ENCODE measurements at regions not wholly inside any gene's neighbourhood (a gene's known extent, or its start where the extent isn't known, plus 50 kb on each side); places are given as distances from the start of the nearest gene placed in this dataset.

DNA sequence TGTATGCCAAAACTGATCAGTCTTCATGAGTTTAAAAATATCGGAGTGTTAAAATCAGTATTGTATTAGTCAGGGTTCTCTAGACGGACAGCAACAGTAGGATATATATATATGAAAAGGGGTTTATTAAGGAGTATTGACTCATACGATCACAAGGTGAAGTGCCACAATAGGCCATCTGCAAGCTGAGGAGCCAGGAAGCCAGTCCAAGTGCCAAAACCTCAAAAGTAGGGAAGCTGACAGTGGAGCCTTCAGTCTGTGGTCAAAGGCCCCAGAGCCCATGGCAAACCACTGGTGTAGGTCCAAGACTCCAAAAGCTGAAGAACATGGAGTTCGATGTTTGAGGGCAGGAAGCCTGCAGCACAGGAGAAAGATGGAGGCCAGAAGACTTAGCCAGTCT lies 391.0 kb upstream of the CADM2 start:
- Histone ChIP-seq H3K9me3 (ENCODE audit: control extremely low read depth in 1 of 5, control insufficient read depth in 4 of 5, insufficient read depth in 2 of 5, low read depth in 1 of 5, low read length in 4 of 5) (no peaks in the 10 kb centered on the region), H3K4me1 (ENCODE audit: control extremely low read depth in 1 of 4, control insufficient read depth in 4 of 4, insufficient read depth in 4 of 4, low read length in 3 of 4) (no peaks in the 10 kb centered on the region), H3K36me3 (ENCODE audit: control insufficient read depth in 4 of 4, insufficient read depth in 4 of 4, low read length in 3 of 4) (no peaks in the 10 kb centered on the region), H3K27ac (ENCODE audit: insufficient read depth in 1 of 2, low read depth in 1 of 2, low read length in 2 of 2, poor library complexity in 1 of 2, severe bottlenecking in 2 of 2) (no peak overlapping the region), H3K27me3 (replicated peaks in 2 of 5; ENCODE audit: control insufficient read depth in 4 of 5, insufficient read depth in 5 of 5, low read length in 4 of 5) (no peaks in the 10 kb centered on the region), H3K4me3 (ENCODE audit: control insufficient read depth in 1 of 7, extremely low read depth in 1 of 7, insufficient read depth in 4 of 7, low read depth in 2 of 7, low read length in 6 of 7) (no peak overlapping the region)
- no peak for DNase-seq
- CTCF ChIA-PET: interaction anchor here (1.4 kb wide), 1 partner anchor 20 kb away, joined by 3 read pairs; no protein-coding TSS in a partner anchor
- 88% methylated on average over 4 of the region's 4 CpGs for WGBS (ENCODE audit: insufficient coverage)
- POLR2A ChIA-PET: no interaction called here

DNA sequence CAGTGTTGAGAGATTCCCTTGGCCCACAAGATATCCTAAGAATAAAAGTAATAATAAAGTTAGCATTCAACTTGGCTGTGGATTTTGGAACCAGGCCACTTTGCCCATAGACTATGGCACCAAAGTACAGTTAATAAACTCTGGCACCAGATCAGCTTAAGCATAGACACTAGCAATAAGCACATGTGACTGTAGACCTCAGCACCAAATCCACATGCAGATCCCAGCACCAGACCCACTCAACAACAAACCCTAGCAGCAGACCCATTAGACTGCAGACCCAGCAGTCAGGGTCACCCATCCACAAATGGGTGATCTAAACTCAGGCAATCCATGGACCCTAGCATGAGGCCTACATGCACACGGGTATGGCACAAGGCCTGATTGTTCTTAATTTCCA lies 384.8 kb upstream of the CADM2 start:
- no peak for DNase-seq

GRCh38 chr3:84586427-84586826 lies 372.4 kb upstream of the CADM2 start:
- Histone ChIP-seq H3K4me3 (ENCODE audit: control insufficient read depth in 1 of 7, extremely low read depth in 1 of 7, insufficient read depth in 4 of 7, low read depth in 2 of 7, low read length in 6 of 7) (no peak overlapping the region), H3K9me3 (ENCODE audit: control extremely low read depth in 1 of 5, control insufficient read depth in 4 of 5, insufficient read depth in 2 of 5, low read depth in 1 of 5, low read length in 4 of 5) (peaks cover 0 to 3% (median 0%) of the 10 kb centered on the region in 5 experiments), H3K27me3 (replicated peaks in 2 of 5; ENCODE audit: control insufficient read depth in 4 of 5, insufficient read depth in 5 of 5, low read length in 4 of 5) (no peaks in the 10 kb centered on the region), H3K4me1 (ENCODE audit: control extremely low read depth in 1 of 4, control insufficient read depth in 4 of 4, insufficient read depth in 4 of 4, low read length in 3 of 4) (no peaks in the 10 kb centered on the region), H3K27ac (ENCODE audit: insufficient read depth in 1 of 2, low read depth in 1 of 2, low read length in 2 of 2, poor library complexity in 1 of 2, severe bottlenecking in 2 of 2) (no peak overlapping the region), H3K36me3 (ENCODE audit: control insufficient read depth in 4 of 4, insufficient read depth in 4 of 4, low read length in 3 of 4) (no peaks in the 10 kb centered on the region)
- CTCF ChIA-PET: no interaction called here
- POLR2A ChIA-PET: no interaction called here
- no peak for DNase-seq
- no CpG with 5 or more reads among the region's 2 CpGs for WGBS (ENCODE audit: insufficient coverage)

More for the DNA sequence above, 384.8 kb upstream of the CADM2 start:
- H3K36me3 ChIP-seq (ENCODE audit: control insufficient read depth in 4 of 4, insufficient read depth in 4 of 4, low read length in 3 of 4): no peaks in the 10 kb centered on the region
- no peaks in the 10 kb centered on the region for H3K4me1 ChIP-seq (ENCODE audit: control extremely low read depth in 1 of 4, control insufficient read depth in 4 of 4, insufficient read depth in 4 of 4, low read length in 3 of 4)
- H3K4me3 ChIP-seq (ENCODE audit: control insufficient read depth in 1 of 7, extremely low read depth in 1 of 7, insufficient read depth in 4 of 7, low read depth in 2 of 7, low read length in 6 of 7): no peak overlapping the region
- no peaks in the 10 kb centered on the region for H3K9me3 ChIP-seq (ENCODE audit: control extremely low read depth in 1 of 5, control insufficient read depth in 4 of 5, insufficient read depth in 2 of 5, low read depth in 1 of 5, low read length in 4 of 5)
- H3K27me3 ChIP-seq (replicated peaks in 2 of 5; ENCODE audit: control insufficient read depth in 4 of 5, insufficient read depth in 5 of 5, low read length in 4 of 5): no peaks in the 10 kb centered on the region
- ChIA-PET POLR2A (no interaction called here), CTCF (no interaction called here)
- no CpG with 5 or more reads among the region's 1 CpG for WGBS (ENCODE audit: insufficient coverage)
- H3K27ac ChIP-seq (ENCODE audit: insufficient read depth in 1 of 2, low read depth in 1 of 2, low read length in 2 of 2, poor library complexity in 1 of 2, severe bottlenecking in 2 of 2): no peak overlapping the region

- DNase-seq: no peak
- ChIA-PET POLR2A (no interaction called here), CTCF (no interaction called here)
- no peak overlapping the region for H3K27ac ChIP-seq (ENCODE audit: insufficient read depth in 1 of 2, low read depth in 1 of 2, low read length in 2 of 2, poor library complexity in 1 of 2, severe bottlenecking in 2 of 2)
- H3K27me3 ChIP-seq (replicated peaks in 2 of 5; ENCODE audit: control insufficient read depth in 4 of 5, insufficient read depth in 5 of 5, low read length in 4 of 5): no peaks in the 10 kb centered on the region
- no peaks in the 10 kb centered on the region for H3K4me1 ChIP-seq (ENCODE audit: control extremely low read depth in 1 of 4, control insufficient read depth in 4 of 4, insufficient read depth in 4 of 4, low read length in 3 of 4)
- no peaks in the 10 kb centered on the region for H3K9me3 ChIP-seq (ENCODE audit: control extremely low read depth in 1 of 5, control insufficient read depth in 4 of 5, insufficient read depth in 2 of 5, low read depth in 1 of 5, low read length in 4 of 5)
- 94% methylated on average over 2 of the region's 7 CpGs for WGBS (ENCODE audit: insufficient coverage)
- H3K4me3 ChIP-seq (ENCODE audit: control insufficient read depth in 1 of 7, extremely low read depth in 1 of 7, insufficient read depth in 4 of 7, low read depth in 2 of 7, low read length in 6 of 7): no peak overlapping the region
- no peaks in the 10 kb centered on the region for H3K36me3 ChIP-seq (ENCODE audit: control insufficient read depth in 4 of 4, insufficient read depth in 4 of 4, low read length in 3 of 4)
Observed at GRCh38 chr3:84600703-84601225, 358.0 kb upstream of the CADM2 start.

GRCh38 chr3:84601303-84601702 lies 357.5 kb upstream of the CADM2 start:
- 84% methylated on average over 2 of the region's 2 CpGs for WGBS (ENCODE audit: insufficient coverage)
- Histone ChIP-seq H3K27me3 (replicated peaks in 2 of 5; ENCODE audit: control insufficient read depth in 4 of 5, insufficient read depth in 5 of 5, low read length in 4 of 5) (no peaks in the 10 kb centered on the region), H3K4me3 (ENCODE audit: control insufficient read depth in 1 of 7, extremely low read depth in 1 of 7, insufficient read depth in 4 of 7, low read depth in 2 of 7, low read length in 6 of 7) (no peak overlapping the region), H3K4me1 (ENCODE audit: control extremely low read depth in 1 of 4, control insufficient read depth in 4 of 4, insufficient read depth in 4 of 4, low read length in 3 of 4) (no peaks in the 10 kb centered on the region), H3K36me3 (ENCODE audit: control insufficient read depth in 4 of 4, insufficient read depth in 4 of 4, low read length in 3 of 4) (no peaks in the 10 kb centered on the region), H3K27ac (ENCODE audit: insufficient read depth in 1 of 2, low read depth in 1 of 2, low read length in 2 of 2, poor library complexity in 1 of 2, severe bottlenecking in 2 of 2) (no peak overlapping the region), H3K9me3 (ENCODE audit: control extremely low read depth in 1 of 5, control insufficient read depth in 4 of 5, insufficient read depth in 2 of 5, low read depth in 1 of 5, low read length in 4 of 5) (no peaks in the 10 kb centered on the region)
- DNase-seq: no peak
- POLR2A ChIA-PET: no interaction called here
- CTCF ChIA-PET: no interaction called here

DNA sequence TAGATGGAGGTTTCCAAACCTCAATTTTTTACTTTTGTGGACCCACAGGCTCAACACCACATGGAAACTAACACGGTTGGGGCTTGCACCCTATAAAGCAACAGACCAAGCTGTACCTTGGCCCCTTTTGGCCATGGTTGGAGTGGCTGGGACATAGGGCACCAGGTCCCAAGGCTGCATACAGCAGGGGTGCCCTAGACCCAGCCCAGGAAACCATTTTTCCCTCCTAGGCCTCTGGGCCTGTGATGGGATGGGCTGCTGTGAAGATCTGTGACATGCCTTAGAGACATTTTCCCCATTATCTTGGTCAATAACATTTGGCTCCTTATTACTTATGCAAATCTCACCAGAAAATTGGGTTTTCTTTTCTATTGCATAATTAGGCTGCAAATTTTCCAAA lies 337.0 kb upstream of the CADM2 start:
- ChIA-PET POLR2A (no interaction called here), CTCF (no interaction called here)
- peaks cover 0 to 4% (median 0%) of the 10 kb centered on the region in 5 experiments for H3K9me3 ChIP-seq (ENCODE audit: control extremely low read depth in 1 of 5, control insufficient read depth in 4 of 5, insufficient read depth in 2 of 5, low read depth in 1 of 5, low read length in 4 of 5)
- no peak overlapping the region for H3K27ac ChIP-seq (ENCODE audit: insufficient read depth in 1 of 2, low read depth in 1 of 2, low read length in 2 of 2, poor library complexity in 1 of 2, severe bottlenecking in 2 of 2)
- no peaks in the 10 kb centered on the region for H3K4me1 ChIP-seq (ENCODE audit: control extremely low read depth in 1 of 4, control insufficient read depth in 4 of 4, insufficient read depth in 4 of 4, low read length in 3 of 4)
- no peak overlapping the region for H3K4me3 ChIP-seq (ENCODE audit: control insufficient read depth in 1 of 7, extremely low read depth in 1 of 7, insufficient read depth in 4 of 7, low read depth in 2 of 7, low read length in 6 of 7)
- DNase-seq: no peak
- H3K36me3 ChIP-seq (ENCODE audit: control insufficient read depth in 4 of 4, insufficient read depth in 4 of 4, low read length in 3 of 4): no peaks in the 10 kb centered on the region
- H3K27me3 ChIP-seq (replicated peaks in 2 of 5; ENCODE audit: control insufficient read depth in 4 of 5, insufficient read depth in 5 of 5, low read length in 4 of 5): no peaks in the 10 kb centered on the region
- WGBS (ENCODE audit: insufficient coverage): 83% methylated on average over 1 of the region's 1 CpG

DNA sequence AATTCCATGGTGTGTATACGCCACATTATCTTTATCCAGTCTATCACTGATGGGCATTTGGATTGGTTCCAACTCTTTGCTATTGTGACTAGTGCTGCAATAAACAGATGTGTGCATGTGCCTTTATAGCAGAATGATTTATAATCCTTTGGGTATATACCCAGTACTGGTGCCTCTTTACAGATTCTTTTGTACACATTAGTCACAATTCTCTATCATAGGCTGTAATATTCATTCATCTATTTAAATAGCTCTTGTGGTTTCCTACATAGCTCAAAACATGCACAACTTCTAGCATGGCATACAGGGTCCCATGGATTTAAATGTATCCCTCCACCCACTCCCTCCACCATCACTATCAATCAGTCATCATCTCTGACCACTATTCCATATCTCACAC lies 324.1 kb upstream of the CADM2 start:
- no peaks in the 10 kb centered on the region for H3K9me3 ChIP-seq (ENCODE audit: control extremely low read depth in 1 of 5, control insufficient read depth in 4 of 5, insufficient read depth in 2 of 5, low read depth in 1 of 5, low read length in 4 of 5)

More for the DNA sequence above, 324.1 kb upstream of the CADM2 start:
- no peaks in the 10 kb centered on the region for H3K27me3 ChIP-seq (replicated peaks in 2 of 5; ENCODE audit: control insufficient read depth in 4 of 5, insufficient read depth in 5 of 5, low read length in 4 of 5)
- no peaks in the 10 kb centered on the region for H3K36me3 ChIP-seq (ENCODE audit: control insufficient read depth in 4 of 4, insufficient read depth in 4 of 4, low read length in 3 of 4)
- no CpG with 5 or more reads among the region's 1 CpG for WGBS (ENCODE audit: insufficient coverage)
- no peak overlapping the region for H3K27ac ChIP-seq (ENCODE audit: insufficient read depth in 1 of 2, low read depth in 1 of 2, low read length in 2 of 2, poor library complexity in 1 of 2, severe bottlenecking in 2 of 2)
- no peak for DNase-seq
- CTCF ChIA-PET: no interaction called here
- POLR2A ChIA-PET: no interaction called here
- no peaks in the 10 kb centered on the region for H3K4me1 ChIP-seq (ENCODE audit: control extremely low read depth in 1 of 4, control insufficient read depth in 4 of 4, insufficient read depth in 4 of 4, low read length in 3 of 4)
- H3K4me3 ChIP-seq (ENCODE audit: control insufficient read depth in 1 of 7, extremely low read depth in 1 of 7, insufficient read depth in 4 of 7, low read depth in 2 of 7, low read length in 6 of 7): no peak overlapping the region
